Nephron progenitor cell (in vitro differentiated cells): ENCODE measurements at regions not wholly inside any gene's neighbourhood (a gene's known extent, or its start where the extent isn't known, plus 50 kb on each side); places are given as distances from the start of the nearest gene placed in this dataset.

Experiments
- DNase-seq: peaks from one replicate; pipeline ENCODE4 v3.0.0; 2021
- H3K27ac Mint-ChIP-seq: 2 replicates; pipeline ENCODE4 v1.8.0; 2021; ENCODE audit warnings: mild to moderate bottlenecking, moderate library complexity, mixed read lengths
- H3K27me3 Mint-ChIP-seq: 2 replicates; pipeline ENCODE4 v1.8.0; 2021; ENCODE audit warnings: mild to moderate bottlenecking, low read depth, mixed read lengths; ENCODE audit not compliant: poor library complexity
- H3K36me3 Mint-ChIP-seq: 2 replicates; pipeline ENCODE4 v1.8.0; 2021; ENCODE audit warnings: low read depth, mixed read lengths
- H3K4me1 Mint-ChIP-seq: 2 replicates; pipeline ENCODE4 v1.8.0; 2021; ENCODE audit warnings: mixed read lengths
- H3K4me3 Mint-ChIP-seq: 2 replicates; pipeline ENCODE4 v1.8.0; 2021; ENCODE audit warnings: mild to moderate bottlenecking, moderate library complexity, mixed read lengths
- H3K9me3 Mint-ChIP-seq: 2 replicates; pipeline ENCODE4 v1.8.0; 2021; ENCODE audit warnings: mild to moderate bottlenecking, moderate library complexity, mixed read lengths
- TF ChIP-seq, protein P1 (sequence below): fragments of 200-600 bp; sonication (generic); IDR thresholded peaks from 2 replicates; pipeline ENCODE4 v1.5.0; 2021; ENCODE audit warnings: antibody characterized with exemption

DNA sequence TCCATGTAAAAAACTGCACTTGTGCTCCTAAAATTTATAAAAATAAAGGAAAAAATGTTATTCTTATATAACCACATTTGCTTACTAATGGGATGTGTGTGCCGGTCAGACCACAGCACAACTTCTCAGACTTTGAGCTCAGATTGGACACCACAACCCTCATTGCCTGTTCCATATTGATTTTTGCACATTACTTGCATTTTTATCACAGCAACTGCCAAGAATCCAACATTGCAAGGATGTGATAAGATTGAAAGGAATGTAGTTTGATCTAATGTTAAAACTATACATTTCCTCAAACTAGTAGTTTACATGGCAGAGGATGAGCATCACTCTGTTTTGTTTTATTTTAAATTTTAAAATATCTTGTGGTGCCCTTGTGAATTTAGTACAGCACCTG is 227.8 kb downstream of the KDR start:
- Mint-ChIP-seq H3K27ac (no peak overlapping the region), H3K27me3 (peaks cover 7% of the 10 kb centered on the region), H3K4me3 (no peak overlapping the region), H3K9me3 (no peaks in the 10 kb centered on the region), H3K36me3 (no peaks in the 10 kb centered on the region), H3K4me1 (no peaks in the 10 kb centered on the region)
- no peak for DNase-seq
- TF ChIP-seq, protein P1, sequence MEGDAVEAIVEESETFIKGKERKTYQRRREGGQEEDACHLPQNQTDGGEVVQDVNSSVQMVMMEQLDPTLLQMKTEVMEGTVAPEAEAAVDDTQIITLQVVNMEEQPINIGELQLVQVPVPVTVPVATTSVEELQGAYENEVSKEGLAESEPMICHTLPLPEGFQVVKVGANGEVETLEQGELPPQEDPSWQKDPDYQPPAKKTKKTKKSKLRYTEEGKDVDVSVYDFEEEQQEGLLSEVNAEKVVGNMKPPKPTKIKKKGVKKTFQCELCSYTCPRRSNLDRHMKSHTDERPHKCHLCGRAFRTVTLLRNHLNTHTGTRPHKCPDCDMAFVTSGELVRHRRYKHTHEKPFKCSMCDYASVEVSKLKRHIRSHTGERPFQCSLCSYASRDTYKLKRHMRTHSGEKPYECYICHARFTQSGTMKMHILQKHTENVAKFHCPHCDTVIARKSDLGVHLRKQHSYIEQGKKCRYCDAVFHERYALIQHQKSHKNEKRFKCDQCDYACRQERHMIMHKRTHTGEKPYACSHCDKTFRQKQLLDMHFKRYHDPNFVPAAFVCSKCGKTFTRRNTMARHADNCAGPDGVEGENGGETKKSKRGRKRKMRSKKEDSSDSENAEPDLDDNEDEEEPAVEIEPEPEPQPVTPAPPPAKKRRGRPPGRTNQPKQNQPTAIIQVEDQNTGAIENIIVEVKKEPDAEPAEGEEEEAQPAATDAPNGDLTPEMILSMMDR, result no peak

DNA sequence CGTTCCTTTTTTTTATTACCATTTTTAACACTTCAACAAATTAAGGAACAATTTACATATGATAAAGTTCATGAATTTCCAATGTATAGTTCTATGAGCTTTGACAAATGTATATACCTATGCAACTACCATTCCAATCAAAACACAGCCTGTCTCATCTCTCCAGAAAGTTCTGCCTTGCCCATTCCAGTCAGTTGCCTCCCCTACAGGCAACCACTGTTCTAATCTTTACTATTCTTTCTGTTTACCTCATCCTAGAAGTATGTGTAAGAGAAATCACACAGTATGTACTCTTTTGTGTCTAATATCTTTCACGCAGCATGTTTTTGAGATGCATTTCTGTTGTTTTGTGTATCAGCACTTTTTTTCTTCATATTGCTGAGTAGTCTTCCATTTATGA is 224.9 kb downstream of the KIT start:
- peaks cover 7% of the 10 kb centered on the region for H3K27me3 Mint-ChIP-seq
- DNase-seq, result no peak
- no peaks in the 10 kb centered on the region for H3K4me1 Mint-ChIP-seq
- no peaks in the 10 kb centered on the region for H3K9me3 Mint-ChIP-seq
- TF ChIP-seq, protein P1, result no peak
- no peak overlapping the region for H3K4me3 Mint-ChIP-seq
- no peaks in the 10 kb centered on the region for H3K36me3 Mint-ChIP-seq
- H3K27ac Mint-ChIP-seq, result no peak overlapping the region

DNA sequence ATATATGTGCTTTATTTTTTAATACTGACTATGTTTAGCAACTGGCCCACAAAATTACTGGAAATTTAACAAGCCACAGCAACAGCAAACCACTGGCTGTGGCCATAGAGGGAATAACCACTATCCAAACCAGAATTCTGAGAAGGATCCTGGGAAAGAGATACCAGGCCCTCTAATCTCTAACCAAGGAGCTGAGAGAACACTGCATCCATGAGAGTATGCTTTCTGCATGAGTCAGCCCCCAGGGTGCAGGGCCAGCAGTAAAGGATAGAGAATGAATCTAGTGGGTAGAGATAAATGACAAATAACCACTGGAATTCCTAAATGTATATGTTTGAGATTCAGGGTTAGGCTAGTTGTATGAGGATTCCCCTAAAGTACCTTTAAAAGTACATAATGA is 221.8 kb downstream of the KIT start:
- Mint-ChIP-seq H3K27me3 (peaks cover 7% of the 10 kb centered on the region), H3K27ac (no peak overlapping the region), H3K36me3 (no peaks in the 10 kb centered on the region), H3K4me1 (no peaks in the 10 kb centered on the region), H3K9me3 (no peaks in the 10 kb centered on the region), H3K4me3 (no peak overlapping the region)
- TF ChIP-seq, protein P1, result no peak
- no peak for DNase-seq

DNA sequence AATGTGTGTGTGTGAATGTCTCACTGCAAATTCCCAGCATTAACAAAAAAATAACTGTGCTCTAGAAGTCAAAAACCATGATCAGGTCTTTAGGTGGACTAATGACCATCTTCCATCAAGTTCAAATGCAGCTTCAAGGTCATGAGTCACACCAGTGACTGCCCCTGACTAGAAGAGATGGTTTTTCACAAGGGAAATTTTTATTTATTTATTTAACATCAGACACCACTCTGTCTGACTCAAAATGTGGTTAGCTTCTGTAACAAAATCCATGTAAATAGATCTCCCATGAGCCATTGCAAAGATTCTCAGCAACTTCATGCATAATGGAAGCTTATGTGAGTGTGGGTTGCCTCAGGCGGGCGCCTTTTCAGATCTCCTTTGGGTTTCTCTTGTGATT is 219.2 kb downstream of the KIT start:
- peaks cover 3% of the 10 kb centered on the region for H3K4me1 Mint-ChIP-seq
- peaks cover 9% of the 10 kb centered on the region for H3K27me3 Mint-ChIP-seq
- H3K9me3 Mint-ChIP-seq, result no peaks in the 10 kb centered on the region
- TF ChIP-seq, protein P1, result no peak
- H3K36me3 Mint-ChIP-seq, result no peaks in the 10 kb centered on the region
- no peak for DNase-seq
- H3K4me3 Mint-ChIP-seq, result no peak overlapping the region
- no peak overlapping the region for H3K27ac Mint-ChIP-seq

DNA sequence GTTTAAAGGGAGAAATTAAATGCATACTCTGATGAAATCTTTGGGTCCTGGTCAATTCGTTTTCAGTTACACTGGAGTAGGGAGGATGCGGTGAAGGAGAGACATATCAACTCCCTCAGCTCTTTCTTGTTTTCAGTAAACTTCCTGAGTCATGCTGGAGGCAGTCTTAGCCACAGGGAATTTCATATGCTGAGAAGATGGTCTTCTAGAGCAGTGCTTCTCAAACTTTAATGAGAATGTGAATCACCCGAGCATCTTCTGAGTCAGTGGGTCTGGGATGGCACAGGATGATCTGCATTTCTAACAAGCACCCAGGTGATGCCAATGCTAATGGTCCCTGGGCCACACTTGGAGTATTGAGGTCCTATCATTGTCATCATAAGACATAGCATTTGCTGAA is 214.5 kb downstream of the KIT start:
- no peak overlapping the region for H3K27ac Mint-ChIP-seq
- DNase-seq, result no peak

More for the DNA sequence above, 214.5 kb downstream of the KIT start:
- Mint-ChIP-seq H3K4me1 (peaks cover 6% of the 10 kb centered on the region), H3K4me3 (no peak overlapping the region), H3K27me3 (peaks cover 6% of the 10 kb centered on the region), H3K9me3 (no peaks in the 10 kb centered on the region), H3K36me3 (no peaks in the 10 kb centered on the region)
- TF ChIP-seq, protein P1, result no peak
